ENCODE measurements at regions not wholly inside any gene's neighbourhood (a gene's known extent, or its start where the extent isn't known, plus 50 kb on each side); places are given as distances from the start of the nearest gene placed in this dataset.
A peak's percentile ranks its signal among the peaks of the same experiment; 100 is the strongest.

DNA sequence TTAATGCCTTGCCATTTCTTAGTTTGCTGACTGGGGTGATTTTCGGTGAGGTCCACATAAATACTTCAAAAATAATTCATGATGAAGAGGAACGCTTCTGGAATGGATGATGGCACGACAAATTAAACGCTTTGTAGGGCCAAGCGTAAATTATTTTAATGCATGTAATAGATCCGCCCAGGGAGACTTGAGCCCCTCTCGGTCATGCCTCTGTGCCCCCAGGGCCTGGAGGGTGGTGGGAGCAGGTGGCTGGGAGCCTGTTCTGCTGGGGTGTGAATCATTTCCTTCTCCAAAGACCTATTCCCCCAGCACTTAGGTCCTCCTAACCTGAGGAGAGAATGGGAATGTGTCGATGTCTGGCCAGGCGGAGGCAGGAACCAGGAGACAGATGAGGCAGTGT is 350.6 kb downstream of the ZNF536 start:
- DNase-seq: no peak
- Mint-ChIP-seq H3K36me3 (ENCODE audit: low read depth) (no peaks in the 10 kb centered on the region), H3K4me1 (peaks cover 13% of the 10 kb centered on the region), H3K27me3 (ENCODE audit: insufficient read depth) (peaks cover 2% of the 10 kb centered on the region), H3K4me3 (no peak overlapping the region), H3K27ac (no peak overlapping the region), H3K9me3 (no peaks in the 10 kb centered on the region)
- Histone ChIP-seq H3K4me1 (ENCODE audit: control insufficient read depth, insufficient read depth, low read length) (no peaks in the 10 kb centered on the region), H3K27me3 (ENCODE audit: control insufficient read depth, insufficient read depth, low read length, poor library complexity, severe bottlenecking) (no peaks in the 10 kb centered on the region), H3K9me3 (ENCODE audit: control insufficient read depth, low read length) (no peaks in the 10 kb centered on the region), H3K27ac (ENCODE audit: low read depth, low read length) (no peak overlapping the region), H3K4me3 (ENCODE audit: low read length) (no peak overlapping the region), H3K36me3 (ENCODE audit: control insufficient read depth, insufficient read depth, low read length) (no peaks in the 10 kb centered on the region), H3K9ac (ENCODE audit: extremely low read depth, low read length, poor library complexity, severe bottlenecking) (no peak overlapping the region)
- TF ChIP-seq, protein P1, sequence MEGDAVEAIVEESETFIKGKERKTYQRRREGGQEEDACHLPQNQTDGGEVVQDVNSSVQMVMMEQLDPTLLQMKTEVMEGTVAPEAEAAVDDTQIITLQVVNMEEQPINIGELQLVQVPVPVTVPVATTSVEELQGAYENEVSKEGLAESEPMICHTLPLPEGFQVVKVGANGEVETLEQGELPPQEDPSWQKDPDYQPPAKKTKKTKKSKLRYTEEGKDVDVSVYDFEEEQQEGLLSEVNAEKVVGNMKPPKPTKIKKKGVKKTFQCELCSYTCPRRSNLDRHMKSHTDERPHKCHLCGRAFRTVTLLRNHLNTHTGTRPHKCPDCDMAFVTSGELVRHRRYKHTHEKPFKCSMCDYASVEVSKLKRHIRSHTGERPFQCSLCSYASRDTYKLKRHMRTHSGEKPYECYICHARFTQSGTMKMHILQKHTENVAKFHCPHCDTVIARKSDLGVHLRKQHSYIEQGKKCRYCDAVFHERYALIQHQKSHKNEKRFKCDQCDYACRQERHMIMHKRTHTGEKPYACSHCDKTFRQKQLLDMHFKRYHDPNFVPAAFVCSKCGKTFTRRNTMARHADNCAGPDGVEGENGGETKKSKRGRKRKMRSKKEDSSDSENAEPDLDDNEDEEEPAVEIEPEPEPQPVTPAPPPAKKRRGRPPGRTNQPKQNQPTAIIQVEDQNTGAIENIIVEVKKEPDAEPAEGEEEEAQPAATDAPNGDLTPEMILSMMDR (conservative IDR thresholded peaks at IDR 0.05): no peak
- 93 to 100% methylated on average over 2 to 9 of the region's 9 CpGs for WGBS, 2 experiments (ENCODE audit: insufficient coverage in 1 of 2, insufficient read length in 1 of 2)

DNA sequence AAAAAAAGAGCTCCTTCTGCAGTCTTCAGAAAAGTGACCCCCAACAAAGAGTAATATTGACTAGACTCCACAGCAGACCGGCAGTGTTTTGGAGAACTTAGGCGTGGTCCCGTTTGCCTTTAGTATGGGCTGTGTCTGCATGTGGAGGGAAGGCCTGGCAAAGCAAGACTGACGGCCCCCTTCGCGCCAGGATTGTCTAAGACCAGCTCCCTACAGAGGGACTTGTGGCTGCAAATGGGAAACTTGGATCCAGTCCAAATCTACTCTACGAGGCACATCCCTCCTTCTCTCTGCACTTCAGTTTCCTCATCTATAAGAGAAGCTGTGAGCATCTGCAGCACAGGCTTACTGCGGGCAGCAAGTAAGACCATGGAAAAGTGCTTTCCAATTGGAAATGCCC is 350.0 kb downstream of the ZNF536 start:
- Mint-ChIP-seq H3K27ac (no peak overlapping the region), H3K4me1 (peaks cover 13% of the 10 kb centered on the region), H3K27me3 (ENCODE audit: insufficient read depth) (peaks cover 2% of the 10 kb centered on the region), H3K9me3 (no peaks in the 10 kb centered on the region), H3K4me3 (no peak overlapping the region), H3K36me3 (ENCODE audit: low read depth) (no peaks in the 10 kb centered on the region)
- Histone ChIP-seq H3K27me3 (ENCODE audit: control insufficient read depth, insufficient read depth, low read length, poor library complexity, severe bottlenecking) (no peaks in the 10 kb centered on the region), H3K9ac (ENCODE audit: extremely low read depth, low read length, poor library complexity, severe bottlenecking) (no peak overlapping the region), H3K36me3 (ENCODE audit: control insufficient read depth, insufficient read depth, low read length) (no peaks in the 10 kb centered on the region), H3K4me1 (ENCODE audit: control insufficient read depth, insufficient read depth, low read length) (no peaks in the 10 kb centered on the region), H3K4me3 (ENCODE audit: low read length) (no peak overlapping the region), H3K27ac (ENCODE audit: low read depth, low read length) (no peak overlapping the region), H3K9me3 (ENCODE audit: control insufficient read depth, low read length) (no peaks in the 10 kb centered on the region)
- TF ChIP-seq, protein P1 (conservative IDR thresholded peaks at IDR 0.05): no peak
- no peak for DNase-seq
- 85 to 91% methylated on average over 4 to 8 of the region's 8 CpGs for WGBS, 2 experiments (ENCODE audit: insufficient coverage in 1 of 2, insufficient read length in 1 of 2)

DNA sequence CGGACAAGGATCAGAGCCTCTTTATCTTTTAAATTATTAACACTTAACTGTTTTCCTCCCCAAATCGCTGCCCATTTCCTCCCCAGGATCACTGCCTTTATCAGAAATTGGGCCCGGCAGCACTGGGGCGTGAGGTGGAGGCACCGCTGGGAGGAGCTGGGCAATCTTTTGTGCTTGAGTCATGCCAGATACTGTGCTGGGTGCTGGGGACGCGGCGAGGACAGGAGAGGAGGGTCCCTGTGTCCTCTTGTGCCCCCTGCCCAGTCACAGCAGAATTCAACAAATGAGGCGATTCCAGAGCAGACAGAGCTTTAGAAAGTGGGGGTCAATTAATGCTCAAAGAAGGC is 347.8 kb downstream of the ZNF536 start:
- Histone ChIP-seq H3K9me3 (ENCODE audit: control insufficient read depth, low read length) (no peaks in the 10 kb centered on the region), H3K4me1 (ENCODE audit: control insufficient read depth, insufficient read depth, low read length) (no peaks in the 10 kb centered on the region), H3K27me3 (ENCODE audit: control insufficient read depth, insufficient read depth, low read length, poor library complexity, severe bottlenecking) (no peaks in the 10 kb centered on the region), H3K9ac (ENCODE audit: extremely low read depth, low read length, poor library complexity, severe bottlenecking) (no peak overlapping the region), H3K27ac (ENCODE audit: low read depth, low read length) (no peak overlapping the region), H3K36me3 (ENCODE audit: control insufficient read depth, insufficient read depth, low read length) (no peaks in the 10 kb centered on the region), H3K4me3 (ENCODE audit: low read length) (peak overlapping the region; percentile 38)
- 32 to 88% methylated on average over 1 to 9 of the region's 9 CpGs for WGBS, 2 experiments (ENCODE audit: insufficient coverage in 1 of 2, insufficient read length in 1 of 2)
- no peaks in the 10 kb centered on the region for H3K27me3 Mint-ChIP-seq (ENCODE audit: insufficient read depth)
- peak overlapping the region; percentile 57 for H3K4me3 Mint-ChIP-seq
- H3K4me1 Mint-ChIP-seq: peaks cover 13% of the 10 kb centered on the region
- H3K36me3 Mint-ChIP-seq (ENCODE audit: low read depth): no peaks in the 10 kb centered on the region
- H3K9me3 Mint-ChIP-seq: no peaks in the 10 kb centered on the region
- TF ChIP-seq, protein P1 (conservative IDR thresholded peaks at IDR 0.05): no peak
- peak overlapping the region; percentile 64 for H3K27ac Mint-ChIP-seq
- peak; percentile 70 for DNase-seq

All from endodermal cell (in vitro differentiated cells).